NCI-H1694 (cell line): ENCODE measurements at regions not wholly inside any gene's neighbourhood (a gene's known extent, or its start where the extent isn't known, plus 50 kb on each side); places are given as distances from the start of the nearest gene placed in this dataset.
"Not testable (repeated sequence)": the region's sequence is repeated elsewhere in the genome, so short reads cannot be mapped to it uniquely, and the experiment has no call there.

Experiments
- DNase-seq: peaks from one replicate; lab custom pipeline; 2025; lab: John Stamatoyannopoulos, UW

- no peak for DNase-seq
Observed at GRCh38 chr3:64388886-64389285, 163.6 kb upstream of the PRICKLE2 start.

GRCh38 chr3:64387688-64388087 lies 162.4 kb upstream of the PRICKLE2 start:
- DNase-seq: no peak

- DNase-seq: no peak
Observed at GRCh38 chr3:64385277-64385676, 160.0 kb upstream of the PRICKLE2 start.

- no peak for DNase-seq
Observed at GRCh38 chr3:64384561-64384960, 159.3 kb upstream of the PRICKLE2 start.

GRCh38 chr3:64382153-64382552 lies 156.9 kb upstream of the PRICKLE2 start:
- DNase-seq: no peak

GRCh38 chr3:64381367-64381766 lies 156.1 kb upstream of the PRICKLE2 start:
- DNase-seq: no peak

- no peak for DNase-seq
Observed at GRCh38 chr3:64380546-64380945, 155.3 kb upstream of the PRICKLE2 start.

GRCh38 chr3:64379221-64379620 lies 154.0 kb upstream of the PRICKLE2 start:
- DNase-seq: no peak

- DNase-seq: no peak
Observed at GRCh38 chr3:64377942-64378341, 152.7 kb upstream of the PRICKLE2 start.

- no peak for DNase-seq
Observed at GRCh38 chr3:64375737-64376136, 150.5 kb upstream of the PRICKLE2 start.

GRCh38 chr3:64369390-64369789 lies 144.1 kb upstream of the PRICKLE2 start:
- DNase-seq: no peak

GRCh38 chr3:64368257-64369020 lies 143.2 kb upstream of the PRICKLE2 start:
- DNase-seq: no peak

- DNase-seq: no peak
Observed at GRCh38 chr3:64365877-64366276, 140.6 kb upstream of the PRICKLE2 start.

GRCh38 chr3:64363842-64364241 lies 138.6 kb upstream of the PRICKLE2 start:
- no peak for DNase-seq

GRCh38 chr3:64361962-64362735 lies 136.9 kb upstream of the PRICKLE2 start:
- no peak for DNase-seq

- DNase-seq: not testable (repeated sequence)
Observed at GRCh38 chr3:64361036-64361435, 135.8 kb upstream of the PRICKLE2 start.

GRCh38 chr3:64360280-64360679 lies 135.0 kb upstream of the PRICKLE2 start:
- DNase-seq: no peak

GRCh38 chr3:64359735-64360134 lies 134.5 kb upstream of the PRICKLE2 start:
- no peak for DNase-seq

- no peak for DNase-seq
Observed at GRCh38 chr3:64358853-64359252, 133.6 kb upstream of the PRICKLE2 start.

GRCh38 chr3:64358176-64358575 lies 132.9 kb upstream of the PRICKLE2 start:
- DNase-seq: no peak

- DNase-seq: no peak
Observed at GRCh38 chr3:64357481-64357880, 132.2 kb upstream of the PRICKLE2 start.

- no peak for DNase-seq
Observed at GRCh38 chr3:64355401-64355807, 130.1 kb upstream of the PRICKLE2 start.

GRCh38 chr3:64354956-64355355 lies 129.7 kb upstream of the PRICKLE2 start:
- DNase-seq: no peak
